Heart left ventricle (tissue), 16 donors: ENCODE measurements at regions not wholly inside any gene's neighbourhood (a gene's known extent, or its start where the extent isn't known, plus 50 kb on each side); places are given as distances from the start of the nearest gene placed in this dataset.

Experiments used
- ATAC-seq, 4 donors: fragments of 200-7000 bp; cut with Tn5 transposase; one replicate each; pipeline ENCODE4 v1.9.1; 2020 to 2022; ENCODE audit warnings: moderate library complexity in 4 of 4, mild to moderate bottlenecking in 3 of 4, moderate number of reproducible peaks in 1 of 4
- DNase-seq, 5 donors: peaks; one replicate each; pipeline ENCODE4 v3.0.0-alpha.2; 2020
- H3K27ac ChIP-seq, 12 donors: fragments of 200-600 bp; sonication (generic) in 4 of 12; one replicate each; pipeline versions ENCODE4 v1.5.0 to v1.8.0; 2016 to 2022; ENCODE audit warnings: mild to moderate bottlenecking in 2 of 12
- H3K27me3 ChIP-seq, 9 donors: fragments of 200-600 bp; sonication (generic) in 2 of 9; one replicate each; pipeline versions ENCODE4 v1.5.1 to v1.8.0; 2016 to 2022; ENCODE audit warnings: mild to moderate bottlenecking in 3 of 9
- H3K36me3 ChIP-seq, 9 donors: fragments of 200-600 bp; sonication (generic) in 2 of 9; one replicate each; pipeline versions ENCODE4 v1.5.0 to v1.8.0; 2018 to 2022; ENCODE audit warnings: mild to moderate bottlenecking in 2 of 9
- H3K4me1 ChIP-seq, 12 donors: fragments of 200-600 bp; sonication (generic) in 4 of 12; one replicate each; pipeline versions ENCODE4 v1.5.0 to v1.8.0; 2016 to 2022; ENCODE audit warnings: mild to moderate bottlenecking in 3 of 12
- H3K4me3 ChIP-seq, 12 donors: fragments of 200-600 bp; sonication (generic) in 4 of 12; one replicate each; pipeline versions ENCODE4 v1.5.0 to v1.8.0; 2017 to 2022; ENCODE audit warnings: mild to moderate bottlenecking in 9 of 12, moderate library complexity in 4 of 12
- H3K9me3 ChIP-seq, 12 donors: fragments of 200-600 bp; sonication (generic) in 4 of 12; one replicate each; pipeline versions ENCODE4 v1.5.0 to v1.8.0; 2016 to 2022; ENCODE audit warnings: mild to moderate bottlenecking in 1 of 12
- POLR2A ChIP-seq, 2 donors: fragments of 450-650 bp; IDR thresholded peaks; one replicate each; pipeline ENCODE4 v1.6.1; 2017; ENCODE audit warnings: antibody characterized with exemption in 2 of 2, mild to moderate bottlenecking in 2 of 2, moderate library complexity in 2 of 2
- WGBS, 4 donors: extraction: QIAGEN DNeasy Blood & Tissue Kit in 2 of 4; methylation state at CpG; one replicate each; pipeline versions ENCODE4 v1.1.5 to v1.1.7; 2013 to 2018; 5-methylcytosine and 5-hydroxymethylcytosine counted together
- intact Hi-C, 10 donors: fragments of 100-400 bp; cut with DNase I; formaldehyde crosslinking; loops; one replicate each; pipeline versions ENCODE4 v1.11.1 to v1.14.2; 2022
- TF ChIP-seq, protein P1 (sequence below), 12 donors: fragments of 200-600 bp; sonication (generic) in 4 of 12; IDR thresholded peaks; one replicate each; pipeline versions ENCODE4 v1.5.0 to v1.8.0; 2018 to 2022; ENCODE audit warnings: antibody characterized with exemption in 12 of 12, mild to moderate bottlenecking in 5 of 12
- donor health status: ischemic (EF 13 %, LVEDD 7.1; RV severe dilation, severe dysfunction).
- donor health status: healthy with polysubstance abuse.
- donor health status: DM: no; HTN: yes; CAD: no.
- donor health status: DM: no; HTN: no; CAD: no.
- donor health status: ischemic (EF 25% LVEDD 6.9; RV normal size, moderate dysfunction).
- donor health status: ischemic (EF 25% LVEDD 5.7; RV mildly dilated, moderate dysfunction).
- donor health status: healthy.
- donor health status: DM: yes; HTN: yes; CAD: no.
- donor health status: ischemic (EF 35%, LVEDD 5.7; RV mildly dilated, moderate dysfunction).
- donor health status: nonischemic (EF 11% LVEDD 7.7; RV severe dilation, severe dysfunction).
- donor health status: DM: yes; HTN: yes; CAD: no.
- donor health status: PGD.
- donor health status: ischemic (EF 29% LVEDD 5.4; RV normal size, mild dysfunction).
- donor health status: nonischemic (EF 23%, LVEDD 6.1; RV moderate dilation, normal function).

DNA sequence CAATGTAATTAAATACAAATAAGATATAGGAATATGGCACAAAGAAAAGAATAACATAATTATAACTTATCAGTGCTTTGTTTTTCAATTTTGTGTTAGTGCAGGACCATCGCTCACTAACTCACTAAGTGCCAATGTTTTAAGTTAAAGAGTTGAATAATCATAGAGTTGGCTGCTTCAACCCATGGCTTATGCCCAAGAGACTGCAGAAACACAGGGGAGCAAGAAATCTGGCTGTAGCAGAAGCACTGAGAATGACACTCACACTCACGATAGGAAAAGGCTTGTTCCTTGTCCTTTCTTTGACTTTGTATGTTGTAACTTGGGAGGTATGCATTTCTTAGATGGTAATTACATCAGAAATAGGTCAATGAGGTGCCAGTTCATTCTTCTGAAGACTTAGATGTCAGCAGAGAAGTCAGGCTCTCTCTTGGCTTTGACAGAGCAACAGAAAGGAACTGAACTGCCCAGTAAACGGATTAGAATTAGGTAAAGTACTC lies 852.2 kb downstream of the LRRTM4 start:
- WGBS, 4 donors = 52 to 59% (median 54%) methylated on average over 3 of the region's 3 CpGs
- no peak for ATAC-seq
- no peak for DNase-seq
- intact Hi-C loops = no loop called here
- no peak overlapping the region for H3K27ac ChIP-seq
- H3K4me3 ChIP-seq = no peak overlapping the region
- no peaks in the 10 kb centered on the region for H3K27me3 ChIP-seq
- TF ChIP-seq, protein P1, sequence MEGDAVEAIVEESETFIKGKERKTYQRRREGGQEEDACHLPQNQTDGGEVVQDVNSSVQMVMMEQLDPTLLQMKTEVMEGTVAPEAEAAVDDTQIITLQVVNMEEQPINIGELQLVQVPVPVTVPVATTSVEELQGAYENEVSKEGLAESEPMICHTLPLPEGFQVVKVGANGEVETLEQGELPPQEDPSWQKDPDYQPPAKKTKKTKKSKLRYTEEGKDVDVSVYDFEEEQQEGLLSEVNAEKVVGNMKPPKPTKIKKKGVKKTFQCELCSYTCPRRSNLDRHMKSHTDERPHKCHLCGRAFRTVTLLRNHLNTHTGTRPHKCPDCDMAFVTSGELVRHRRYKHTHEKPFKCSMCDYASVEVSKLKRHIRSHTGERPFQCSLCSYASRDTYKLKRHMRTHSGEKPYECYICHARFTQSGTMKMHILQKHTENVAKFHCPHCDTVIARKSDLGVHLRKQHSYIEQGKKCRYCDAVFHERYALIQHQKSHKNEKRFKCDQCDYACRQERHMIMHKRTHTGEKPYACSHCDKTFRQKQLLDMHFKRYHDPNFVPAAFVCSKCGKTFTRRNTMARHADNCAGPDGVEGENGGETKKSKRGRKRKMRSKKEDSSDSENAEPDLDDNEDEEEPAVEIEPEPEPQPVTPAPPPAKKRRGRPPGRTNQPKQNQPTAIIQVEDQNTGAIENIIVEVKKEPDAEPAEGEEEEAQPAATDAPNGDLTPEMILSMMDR (IDR thresholded peaks at IDR 0.05) = no peak
- no peak for TF ChIP-seq POLR2A (IDR thresholded peaks at IDR 0.05)
- H3K36me3 ChIP-seq = no peaks in the 10 kb centered on the region
- H3K9me3 ChIP-seq = no peaks in the 10 kb centered on the region
- H3K4me1 ChIP-seq = peaks cover 0 to 14% (median 0%) of the 10 kb centered on the region in 12 donors

DNA sequence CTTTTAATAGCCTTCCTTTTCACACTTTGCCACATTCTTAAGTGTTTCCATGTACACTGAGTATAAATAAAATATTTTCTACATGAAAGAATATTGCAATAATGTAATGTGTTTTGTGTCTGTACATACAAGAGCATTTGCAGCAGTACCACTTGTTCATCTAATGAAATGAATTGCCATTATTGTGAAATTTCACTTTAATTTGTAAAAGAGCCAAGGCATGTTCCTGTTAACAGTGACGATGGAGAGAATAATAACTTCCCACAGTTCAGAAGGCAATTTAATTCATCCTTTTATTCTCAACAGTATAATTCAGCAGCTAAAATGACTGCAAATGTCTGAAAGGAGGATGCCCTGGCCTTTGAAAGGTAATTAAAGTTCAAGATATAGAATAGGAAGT lies 853.9 kb downstream of the LRRTM4 start:
- WGBS, 4 donors = 12 to 19% (median 15%) methylated on average over 1 of the region's 1 CpG
- no peaks in the 10 kb centered on the region for H3K27me3 ChIP-seq
- H3K4me3 ChIP-seq = no peak overlapping the region
- TF ChIP-seq, protein P1 (IDR thresholded peaks at IDR 0.05) = no peak
- TF ChIP-seq POLR2A (IDR thresholded peaks at IDR 0.05) = no peak
- peaks cover 0 to 14% (median 0%) of the 10 kb centered on the region in 12 donors for H3K4me1 ChIP-seq
- no peaks in the 10 kb centered on the region for H3K36me3 ChIP-seq
- intact Hi-C loops = no loop called here
- no peak overlapping the region for H3K27ac ChIP-seq
- DNase-seq (no peak), ATAC-seq (no peak)
- H3K9me3 ChIP-seq = no peaks in the 10 kb centered on the region

DNA sequence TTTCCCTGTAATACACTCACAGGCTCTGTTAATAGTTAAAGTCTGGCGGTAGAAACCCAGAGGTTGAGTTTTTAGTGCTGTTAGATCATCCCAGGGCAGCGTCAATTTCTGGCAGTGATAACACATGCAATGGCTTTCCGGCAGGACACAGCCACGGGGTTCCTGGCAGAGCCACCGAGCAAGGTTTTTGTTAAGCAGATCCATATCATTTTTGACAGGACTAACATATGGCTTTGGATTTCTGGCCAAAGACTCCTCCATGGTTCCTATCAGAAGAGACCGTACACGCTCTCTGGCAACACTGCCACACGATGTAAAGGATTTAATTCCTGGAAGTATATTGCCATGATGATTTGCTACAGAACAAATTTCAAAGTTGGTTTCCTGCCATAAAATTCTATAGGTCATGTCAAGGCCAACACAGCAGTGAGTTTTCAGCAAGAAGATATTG lies 854.3 kb downstream of the LRRTM4 start:
- Histone ChIP-seq H3K27ac (no peak overlapping the region), H3K9me3 (no peaks in the 10 kb centered on the region), H3K4me3 (peak overlapping the region in 1 of 12 donors; percentile 8), H3K4me1 (peaks cover 0 to 14% (median 0%) of the 10 kb centered on the region in 12 donors), H3K27me3 (no peaks in the 10 kb centered on the region), H3K36me3 (no peaks in the 10 kb centered on the region)
- WGBS, 4 donors = 13 to 23% (median 17%) methylated on average over 8 of the region's 8 CpGs
- TF ChIP-seq, protein P1 (IDR thresholded peaks at IDR 0.05) = no peak
- no peak for TF ChIP-seq POLR2A (IDR thresholded peaks at IDR 0.05)
- intact Hi-C loops = no loop called here
- peak in 1 of 5 donors; percentile 37 for DNase-seq
- peak in 3 of 4 donors; percentile 22 to 66 (median 57) for ATAC-seq

DNA sequence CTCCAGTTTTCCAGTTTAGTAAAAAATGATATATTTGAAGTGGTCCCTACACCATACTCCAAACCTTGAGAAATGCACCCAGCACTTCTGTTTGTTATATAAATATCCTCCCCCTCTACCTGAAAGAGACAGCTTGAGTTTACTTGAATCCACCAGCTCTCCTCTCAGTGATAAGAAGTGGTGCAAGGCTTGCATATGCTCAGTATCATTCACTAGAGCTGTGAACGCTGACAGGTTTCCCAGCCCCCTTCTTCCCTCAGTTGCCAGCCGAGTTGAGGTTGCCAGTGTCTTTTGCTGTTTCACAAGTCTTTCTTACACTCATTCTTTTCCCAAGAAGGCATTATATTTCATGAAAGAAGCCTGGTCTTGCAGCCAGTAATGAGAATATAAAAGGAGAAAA lies 880.0 kb downstream of the LRRTM4 start:
- Histone ChIP-seq H3K27ac (peak overlapping the region in 4 of 12 donors; percentile 13 to 65 (median 60)), H3K4me1 (peaks cover 0 to 9% (median 0%) of the 10 kb centered on the region in 12 donors), H3K36me3 (no peaks in the 10 kb centered on the region), H3K4me3 (no peak overlapping the region), H3K27me3 (no peaks in the 10 kb centered on the region), H3K9me3 (peaks cover 0 to 28% (median 9%) of the 10 kb centered on the region in 12 donors)
- DNase-seq (peak in 1 of 5 donors; percentile 27), ATAC-seq (peak; percentile 50 to 91 (median 82))
- TF ChIP-seq, protein P1 (IDR thresholded peaks at IDR 0.05) = no peak
- TF ChIP-seq POLR2A (IDR thresholded peaks at IDR 0.05) = no peak
- 2 to 8% (median 4%) methylated on average over 2 of the region's 2 CpGs for WGBS, 4 donors
- intact Hi-C loops = no loop called here
